NCI-H146 (cell line): ENCODE measurements at regions not wholly inside any gene's neighbourhood (a gene's known extent, or its start where the extent isn't known, plus 50 kb on each side); places are given as distances from the start of the nearest gene placed in this dataset.

Experiments
- DNase-seq: peaks from one replicate; lab custom pipeline; 2025; lab: John Stamatoyannopoulos, UW

GRCh38 chr16:86632206-86632605 is 53.9 kb downstream of the FOXL1 start:
- DNase-seq, result no peak

DNA sequence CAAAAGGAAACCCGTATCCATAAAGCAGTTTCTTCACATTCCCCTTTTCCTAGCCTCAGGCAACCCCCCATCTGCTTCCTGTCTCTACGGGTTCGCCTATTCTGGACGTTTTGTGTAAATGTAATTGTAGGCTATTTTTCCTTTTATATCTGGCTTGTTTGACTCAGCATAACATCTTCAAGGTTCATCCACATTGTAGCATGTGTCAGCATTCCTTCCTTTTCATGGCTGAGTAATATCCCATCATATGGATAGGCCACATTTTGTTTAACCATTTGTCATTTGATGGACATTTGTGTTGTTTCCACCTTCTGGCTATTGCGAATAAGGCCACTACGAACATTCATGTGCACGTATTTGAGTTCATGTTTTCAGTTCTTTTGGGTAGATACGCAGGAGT is 54.6 kb downstream of the FOXL1 start:
- DNase-seq, result no peak

DNA sequence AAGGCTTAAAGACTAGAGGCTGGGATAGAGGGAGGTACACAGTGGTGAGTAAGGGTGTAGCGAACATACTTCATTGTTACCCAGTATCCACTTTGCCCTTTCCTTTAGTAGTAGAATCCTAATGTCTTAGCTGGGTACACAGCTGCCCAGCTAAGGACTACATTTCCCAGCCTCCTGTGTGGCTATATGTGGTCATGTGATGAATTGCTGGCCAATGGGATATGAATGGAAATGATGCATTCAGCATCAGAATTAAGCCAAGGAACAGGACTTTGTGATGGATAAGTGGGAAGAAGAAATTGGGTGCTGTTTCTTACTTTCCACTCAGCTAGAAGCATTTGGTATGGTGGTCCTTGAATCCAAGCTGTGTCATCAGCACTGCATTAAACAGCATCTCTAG is 55.9 kb downstream of the FOXL1 start:
- DNase-seq, result no peak

DNA sequence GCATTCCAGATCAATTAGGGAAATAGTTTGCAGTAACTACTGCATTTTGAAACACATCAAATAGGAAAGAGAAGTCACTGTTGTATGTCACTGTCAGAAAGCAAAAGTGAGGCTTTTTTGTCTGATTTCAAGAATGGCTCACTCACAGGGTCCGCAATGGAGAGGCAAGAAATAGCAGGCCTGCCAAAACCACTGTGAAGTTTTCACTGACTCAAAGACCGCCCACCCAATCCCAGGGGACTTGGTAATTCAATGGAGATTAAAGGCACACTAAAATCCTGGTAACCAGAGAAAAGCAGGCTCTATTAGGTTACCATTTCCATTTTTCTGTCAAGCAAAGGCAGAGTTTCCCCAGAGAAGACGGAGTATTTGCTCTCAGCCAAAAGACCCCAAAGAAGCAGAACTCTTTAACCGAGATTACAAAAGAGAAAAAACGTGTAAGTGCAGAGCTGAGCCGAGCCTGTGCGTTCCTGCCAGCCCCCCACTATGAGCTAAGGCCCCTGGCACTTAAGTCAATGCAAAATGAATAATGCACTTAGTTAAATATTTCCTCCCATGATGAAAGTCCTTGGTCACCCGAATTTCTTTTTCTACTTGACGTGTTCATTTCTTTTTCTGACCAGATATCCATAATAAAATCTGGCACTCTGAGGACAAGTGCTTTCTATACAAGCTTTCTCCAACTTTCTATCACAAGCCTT is 57.0 kb downstream of the FOXL1 start:
- no peak for DNase-seq

DNA sequence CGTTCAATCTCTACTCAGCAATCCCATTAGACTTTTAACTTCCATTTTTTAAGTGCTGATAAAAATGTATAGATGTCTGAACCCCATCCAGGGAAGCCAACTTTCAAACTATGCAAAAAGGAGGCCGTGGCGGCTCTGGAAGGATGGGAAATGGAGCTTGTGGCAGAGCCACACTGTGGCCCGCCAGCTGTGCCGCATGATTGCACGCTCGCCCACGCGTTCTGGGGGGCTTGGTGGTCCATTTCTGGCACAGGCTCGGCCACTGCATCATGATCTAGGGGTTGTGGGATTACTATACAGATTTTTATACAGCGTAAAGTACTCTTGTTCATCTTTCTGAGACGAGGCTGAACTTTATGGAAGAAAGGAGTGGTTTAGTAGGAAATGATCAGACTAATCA is 57.6 kb downstream of the FOXL1 start:
- no peak for DNase-seq

GRCh38 chr16:86637744-86638143 is 59.4 kb downstream of the FOXL1 start:
- no peak for DNase-seq

DNA sequence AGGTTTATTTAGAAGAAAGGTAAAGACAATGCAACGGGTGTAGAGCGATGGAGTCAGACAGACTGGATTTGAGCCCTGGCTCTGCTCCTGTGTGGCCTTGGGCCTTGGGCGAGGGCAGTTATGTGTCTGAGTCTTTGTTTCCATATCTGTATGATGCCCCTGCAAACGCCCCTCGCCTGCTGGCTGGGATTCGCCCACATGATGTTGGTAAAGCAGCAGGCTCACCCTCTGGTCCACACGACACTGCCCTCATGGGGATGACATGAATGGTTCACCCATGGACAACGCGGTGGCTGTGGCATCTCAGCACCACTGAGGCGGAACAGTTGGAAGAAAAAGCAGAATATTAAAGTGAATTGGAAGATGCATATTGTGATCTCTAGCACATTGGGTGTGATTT is 60.3 kb downstream of the FOXL1 start:
- DNase-seq, result no peak

DNA sequence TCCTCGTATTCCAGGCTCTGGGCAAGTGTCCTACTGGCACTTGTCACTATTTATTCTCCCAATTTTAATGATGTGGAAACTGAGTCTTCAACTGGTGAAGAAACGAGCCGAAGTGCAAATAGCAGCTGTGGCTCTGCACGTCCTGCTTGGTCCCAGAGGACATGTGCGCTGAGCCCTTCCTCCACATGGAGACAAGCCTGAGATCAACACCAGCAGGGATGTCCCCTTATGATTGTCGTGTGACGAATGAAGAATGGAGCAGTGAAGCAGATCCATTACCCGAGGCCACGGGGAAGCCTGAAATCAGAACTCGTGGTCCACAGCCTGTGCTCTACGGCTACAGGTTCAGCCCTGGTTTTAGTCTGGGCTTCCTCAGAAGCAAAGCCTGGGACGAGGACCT is 61.0 kb downstream of the FOXL1 start:
- no peak for DNase-seq

DNA sequence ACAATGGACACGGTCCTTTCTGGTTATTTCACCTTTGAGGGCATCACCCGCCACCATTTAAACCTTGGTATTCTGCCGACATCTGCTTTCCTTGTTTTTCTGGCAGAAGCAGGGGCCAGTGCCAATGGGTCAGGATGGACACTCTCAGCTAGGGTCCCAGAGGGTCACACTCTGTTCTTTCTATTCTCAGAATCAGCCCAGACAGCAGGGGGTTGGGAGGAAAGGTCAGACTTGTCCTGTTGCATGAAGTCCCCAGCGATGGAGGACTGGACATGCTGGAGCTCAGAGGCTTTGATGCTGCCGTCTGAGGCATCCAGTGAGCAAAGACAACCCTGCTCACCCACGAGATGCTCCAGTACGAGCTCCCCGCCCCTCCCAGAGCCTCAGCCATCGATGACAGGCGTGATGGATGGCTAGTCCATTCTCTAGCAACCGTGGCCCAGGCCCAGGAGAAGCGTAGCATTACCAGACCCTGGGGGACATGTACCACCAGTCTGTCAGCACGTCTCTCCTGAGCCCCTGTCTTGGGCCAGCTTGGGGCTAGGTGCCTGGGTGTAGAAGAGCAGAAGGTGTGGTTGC is 62.0 kb downstream of the FOXL1 start:
- no peak for DNase-seq

GRCh38 chr16:86642087-86642486 is 63.7 kb downstream of the FOXL1 start:
- DNase-seq, result no peak

- DNase-seq, result no peak
Observed at GRCh38 chr16:86643671-86644070, 65.3 kb downstream of the FOXL1 start.

DNA sequence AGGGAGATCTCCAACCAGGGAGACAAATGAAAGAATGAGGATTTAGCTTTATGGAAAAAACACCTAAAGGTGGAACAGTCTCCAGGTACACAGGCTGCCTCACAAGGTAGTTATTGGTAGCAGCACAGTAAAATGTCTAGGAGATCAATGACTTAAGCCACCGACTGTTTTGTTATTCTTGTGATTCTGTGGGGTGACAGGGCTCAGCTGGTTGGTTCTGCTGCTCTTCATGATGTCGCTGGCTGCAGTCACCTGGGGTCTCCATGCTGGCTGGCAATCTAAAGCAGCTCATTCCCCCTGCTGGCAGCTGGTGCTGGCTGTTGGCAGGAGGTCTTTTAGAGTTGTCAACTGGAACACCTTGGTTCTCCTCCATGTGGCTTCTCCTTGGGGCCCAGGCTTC is 69.2 kb downstream of the FOXL1 start:
- DNase-seq, result no peak

DNA sequence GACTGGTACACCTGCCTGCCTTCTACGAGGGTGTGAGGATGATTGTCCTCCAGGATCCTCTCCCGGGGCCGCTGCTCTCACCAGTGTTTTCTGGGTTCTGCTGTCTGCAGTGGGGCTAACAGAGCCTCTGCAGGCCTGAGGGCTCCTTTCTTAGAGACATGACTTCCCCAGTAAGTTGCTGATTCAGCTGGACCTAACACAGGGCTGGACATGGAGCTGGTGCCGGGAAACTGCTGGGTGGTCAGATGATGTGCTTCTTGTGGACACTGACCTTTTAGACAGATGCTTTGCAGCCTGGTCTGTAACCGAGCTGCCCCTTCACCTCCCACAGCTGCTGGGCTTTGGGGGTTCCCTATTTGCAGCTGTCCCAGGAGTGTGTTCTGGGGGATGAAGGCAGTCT is 71.5 kb downstream of the FOXL1 start:
- DNase-seq, result no peak

- DNase-seq, result no peak
Observed at GRCh38 chr16:86651013-86651627, 72.8 kb downstream of the FOXL1 start.

DNA sequence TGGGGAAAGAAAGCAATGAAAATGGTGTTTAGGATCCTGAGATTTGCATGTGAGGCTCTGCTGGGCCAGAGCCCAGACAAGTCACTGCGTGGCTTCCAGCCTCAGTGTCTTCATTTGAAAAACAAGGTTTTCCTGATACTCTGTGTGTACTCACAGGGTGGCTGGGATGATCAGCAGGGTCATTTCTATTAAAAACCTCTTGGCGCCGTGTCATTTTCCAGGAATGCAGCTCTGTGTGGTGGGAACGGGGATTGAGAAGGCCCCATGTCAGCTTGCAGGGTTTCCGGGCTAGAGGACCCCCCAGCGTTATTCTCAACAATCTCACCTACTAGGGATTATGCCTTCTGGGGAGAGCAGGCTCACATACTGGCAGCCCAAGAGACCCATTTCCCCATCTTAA is 73.5 kb downstream of the FOXL1 start:
- no peak for DNase-seq

- DNase-seq, result no peak
Observed at GRCh38 chr16:86653285-86654006, 75.1 kb downstream of the FOXL1 start.

DNA sequence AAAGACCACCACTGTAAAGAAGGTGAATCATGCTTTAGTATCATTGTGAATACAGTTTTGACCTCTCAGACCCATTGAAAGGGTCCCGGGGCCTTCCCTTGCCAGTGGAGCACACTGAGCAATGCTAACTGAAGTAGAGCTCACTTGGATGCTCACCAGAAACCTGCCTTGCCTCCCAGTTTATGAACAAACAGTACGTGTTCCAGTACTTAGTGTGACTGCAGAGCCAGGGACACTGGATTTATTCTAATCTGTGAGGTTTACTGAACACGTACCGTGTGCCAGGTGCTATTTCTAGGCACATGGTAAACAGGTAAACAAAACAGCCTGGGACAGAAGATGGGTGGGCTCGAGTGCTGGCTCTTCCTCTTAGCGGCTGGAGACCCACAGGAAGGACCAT is 79.6 kb downstream of the FOXL1 start:
- no peak for DNase-seq

DNA sequence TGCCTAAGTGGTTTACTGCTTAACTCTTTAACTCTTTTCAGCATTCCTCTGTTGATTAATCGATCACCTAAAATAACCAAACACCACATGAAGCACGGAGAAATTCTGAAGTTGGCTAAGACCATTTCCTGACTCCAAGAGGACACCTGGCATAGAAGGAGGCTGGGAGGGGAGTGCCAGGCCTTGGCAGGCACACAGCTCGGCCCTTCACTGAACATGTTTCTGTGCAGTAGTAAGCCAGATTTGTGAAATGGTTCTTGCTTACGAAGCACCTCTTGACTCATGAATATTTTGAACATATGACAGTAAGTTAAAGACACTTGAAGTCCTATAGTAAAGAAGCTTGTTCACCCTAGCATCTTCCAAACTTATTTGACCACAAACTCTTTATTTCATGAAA is 82.3 kb downstream of the FOXL1 start:
- DNase-seq, result no peak

GRCh38 chr16:86661706-86662105 is 83.4 kb downstream of the FOXL1 start:
- DNase-seq, result no peak

GRCh38 chr16:86662195-86662594 is 83.8 kb downstream of the FOXL1 start:
- DNase-seq, result no peak

GRCh38 chr16:86662740-86663139 is 84.4 kb downstream of the FOXL1 start:
- DNase-seq, result no peak

- no peak for DNase-seq
Observed at GRCh38 chr16:86663685-86664521, 85.6 kb downstream of the FOXL1 start.
